HG02870 (cell line): ENCODE measurements at regions not wholly inside any gene's neighbourhood (a gene's known extent, or its start where the extent isn't known, plus 50 kb on each side); places are given as distances from the start of the nearest gene placed in this dataset.

Experiments used
- ATAC-seq: cut with Tn5 transposase; IDR thresholded peaks from one replicate; pipeline ENCODE4 v1.9.1; 2021; ENCODE audit warnings: mild to moderate bottlenecking, moderate library complexity; ENCODE audit not compliant: unreplicated experiment

GRCh38 chr4:79088946-79089691, 149.9 kb upstream of the PAQR3 start:
- no peak for ATAC-seq

DNA sequence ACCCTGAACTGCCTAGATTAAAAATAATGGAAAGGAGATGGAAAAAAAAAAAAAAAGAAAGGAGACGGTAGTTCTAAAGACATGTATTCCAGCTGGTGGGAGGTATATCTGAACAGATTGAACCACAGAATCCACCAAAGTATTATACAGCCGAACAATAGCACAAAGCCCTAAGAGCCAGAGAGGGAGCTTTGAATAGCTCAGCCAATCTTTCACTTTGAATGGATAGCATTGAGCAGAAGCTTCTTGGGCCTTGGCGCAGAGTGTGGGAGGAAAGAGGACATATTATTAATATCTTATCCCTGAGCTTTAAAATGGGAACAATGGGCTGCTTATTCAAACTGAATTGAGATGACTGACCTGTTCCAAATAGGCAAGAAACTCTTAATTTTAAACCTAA, 147.8 kb upstream of the PAQR3 start:
- ATAC-seq: no peak

DNA sequence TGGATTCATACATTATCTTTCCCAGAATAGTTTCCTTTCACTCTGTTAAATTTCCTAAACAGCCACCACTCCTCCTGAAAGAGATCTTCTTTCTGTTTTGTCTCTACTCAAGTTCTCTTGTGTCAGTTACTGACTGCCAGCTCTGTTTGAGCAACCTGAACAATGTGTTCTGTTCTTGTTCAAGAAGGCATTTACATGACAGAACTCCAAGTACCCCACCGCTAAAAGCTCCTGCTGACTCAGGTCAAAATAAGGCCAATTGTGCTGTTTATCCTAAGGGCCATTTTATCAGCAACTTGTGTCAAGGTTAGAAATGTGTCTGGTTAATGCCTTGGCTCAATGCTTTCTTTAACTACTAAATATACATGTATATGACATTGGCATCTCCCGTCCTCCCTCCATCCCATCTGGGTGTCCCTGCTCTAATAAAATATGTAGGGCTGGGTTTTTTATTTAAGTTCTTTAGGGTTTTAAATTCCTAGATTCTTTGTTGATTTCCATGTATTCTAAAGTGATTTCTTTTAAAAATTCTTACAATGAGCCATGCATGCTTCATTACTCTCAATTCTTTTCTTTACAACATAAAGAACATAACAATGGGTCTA, 144.3 kb upstream of the PAQR3 start:
- no peak for ATAC-seq

GRCh38 chr4:79082997-79083396, 143.8 kb upstream of the PAQR3 start:
- no peak for ATAC-seq

DNA sequence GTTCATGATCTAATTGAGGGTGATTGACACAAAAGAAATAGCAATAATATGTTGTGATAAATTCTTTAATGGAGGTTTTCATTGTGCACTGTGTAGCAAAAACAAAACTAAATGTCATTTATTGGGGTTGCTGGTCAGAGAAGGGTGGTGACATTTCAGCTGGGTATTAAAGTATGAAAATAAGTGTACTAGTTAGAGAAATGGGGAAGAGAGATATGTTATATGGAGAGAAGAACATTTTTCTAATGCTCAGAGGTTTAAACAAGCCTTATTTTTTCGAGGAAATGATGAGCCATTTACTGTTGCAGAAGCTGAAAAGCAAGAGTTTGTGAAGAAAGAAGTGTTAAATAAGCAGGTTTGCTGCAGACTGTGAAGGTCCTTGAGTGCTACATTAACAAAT, 142.7 kb upstream of the PAQR3 start:
- no peak for ATAC-seq

DNA sequence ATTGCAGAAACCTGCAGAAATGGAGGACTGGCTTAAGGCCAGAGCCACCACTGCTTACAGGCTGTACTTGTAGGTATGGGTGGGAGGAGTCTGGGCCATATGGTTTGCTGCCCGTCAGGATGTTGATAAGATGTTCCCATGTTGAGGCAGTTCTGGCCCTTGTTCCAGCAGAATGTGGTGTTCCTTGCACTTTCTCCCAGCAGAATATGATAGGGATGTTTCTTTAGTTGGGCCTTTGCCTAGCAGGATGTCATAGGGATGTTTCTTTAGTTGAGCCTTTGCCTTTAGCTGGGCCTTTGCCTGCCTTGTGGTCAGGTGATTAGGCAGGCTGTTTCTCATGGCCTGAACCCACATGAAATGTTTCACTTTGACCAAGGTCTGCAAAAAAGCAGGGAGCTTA, 139.1 kb upstream of the PAQR3 start:
- ATAC-seq: no peak

GRCh38 chr4:79074040-79074439, 134.8 kb upstream of the PAQR3 start:
- ATAC-seq: no peak

DNA sequence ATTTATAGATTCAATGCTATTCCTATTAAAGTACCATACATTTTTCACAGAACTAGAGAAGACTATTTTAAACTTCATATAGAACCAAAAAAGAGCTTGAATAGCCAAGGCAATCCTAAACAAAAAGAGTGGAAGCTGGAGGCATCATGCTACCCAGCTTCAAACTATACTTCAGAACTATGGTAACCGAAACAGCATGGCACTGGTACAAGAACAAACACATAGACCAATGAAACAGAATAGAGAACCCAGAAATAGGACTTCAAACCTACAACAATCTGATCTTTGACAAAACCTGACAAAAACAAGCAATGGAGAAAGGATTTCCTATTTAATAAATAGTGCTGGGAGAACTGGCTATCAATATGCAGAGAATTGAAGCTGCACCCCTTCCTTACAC, 134.2 kb upstream of the PAQR3 start:
- no peak for ATAC-seq

DNA sequence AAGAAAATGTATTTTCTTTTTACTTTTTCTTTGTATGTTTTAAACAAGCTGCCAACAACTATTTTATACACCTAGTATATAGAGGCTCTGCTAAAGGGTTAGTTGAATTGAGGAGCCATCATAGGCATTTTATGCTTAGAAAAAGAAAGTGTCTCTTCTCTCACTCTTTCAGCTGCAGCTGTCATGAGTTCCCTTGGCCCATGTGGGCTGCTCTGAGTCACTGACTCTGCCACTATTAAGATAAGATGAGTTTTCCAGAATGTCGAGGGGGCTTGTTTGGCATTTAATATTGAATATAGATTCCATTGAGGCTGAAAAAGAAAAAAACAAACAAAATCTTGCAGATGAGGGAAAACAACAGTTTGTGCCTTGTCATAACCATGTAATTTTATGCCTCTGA, 126.0 kb upstream of the PAQR3 start:
- ATAC-seq: no peak

- ATAC-seq: no peak
Observed at GRCh38 chr4:79064806-79065205, 125.6 kb upstream of the PAQR3 start.

DNA sequence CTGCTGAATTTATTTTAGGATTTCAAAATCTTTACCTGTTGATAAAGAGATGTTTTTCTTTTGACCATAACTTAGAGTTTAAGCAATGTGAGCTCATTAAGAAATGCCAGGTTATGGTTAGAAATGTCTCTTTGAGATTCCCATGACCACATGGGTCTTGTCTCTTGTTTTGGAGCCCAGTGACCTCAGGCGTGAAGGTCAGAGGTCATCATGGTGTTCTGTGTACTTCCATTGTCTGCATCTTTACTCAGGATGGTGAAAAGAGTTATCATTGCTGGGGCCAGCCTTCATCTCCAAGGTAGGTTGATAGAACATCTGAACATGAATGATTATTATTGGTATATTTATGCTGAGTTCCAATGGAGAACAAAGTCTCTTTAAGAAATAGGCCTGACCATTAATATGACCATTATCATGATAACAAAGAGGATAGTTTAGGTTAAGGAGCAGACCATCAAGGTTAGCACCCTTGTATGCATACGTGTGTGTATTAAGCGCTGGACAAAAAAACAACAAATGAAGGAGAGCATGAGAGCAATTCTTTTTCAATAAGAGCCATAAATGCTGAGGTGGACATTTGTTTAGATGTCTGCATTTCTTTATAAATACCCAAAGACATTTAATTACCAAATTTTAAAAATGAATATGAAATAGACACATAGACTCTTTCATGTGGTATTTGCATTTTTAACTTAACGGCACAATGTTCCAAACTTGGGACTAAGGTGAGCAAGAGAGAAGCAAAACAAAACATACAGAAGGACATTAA, 120.6 kb upstream of the PAQR3 start:
- no peak for ATAC-seq

GRCh38 chr4:79057772-79058171, 118.5 kb upstream of the PAQR3 start:
- ATAC-seq: no peak

GRCh38 chr4:79053754-79054153, 114.5 kb upstream of the PAQR3 start:
- no peak for ATAC-seq

- no peak for ATAC-seq
Observed at GRCh38 chr4:79050541-79050880, 111.3 kb upstream of the PAQR3 start.

DNA sequence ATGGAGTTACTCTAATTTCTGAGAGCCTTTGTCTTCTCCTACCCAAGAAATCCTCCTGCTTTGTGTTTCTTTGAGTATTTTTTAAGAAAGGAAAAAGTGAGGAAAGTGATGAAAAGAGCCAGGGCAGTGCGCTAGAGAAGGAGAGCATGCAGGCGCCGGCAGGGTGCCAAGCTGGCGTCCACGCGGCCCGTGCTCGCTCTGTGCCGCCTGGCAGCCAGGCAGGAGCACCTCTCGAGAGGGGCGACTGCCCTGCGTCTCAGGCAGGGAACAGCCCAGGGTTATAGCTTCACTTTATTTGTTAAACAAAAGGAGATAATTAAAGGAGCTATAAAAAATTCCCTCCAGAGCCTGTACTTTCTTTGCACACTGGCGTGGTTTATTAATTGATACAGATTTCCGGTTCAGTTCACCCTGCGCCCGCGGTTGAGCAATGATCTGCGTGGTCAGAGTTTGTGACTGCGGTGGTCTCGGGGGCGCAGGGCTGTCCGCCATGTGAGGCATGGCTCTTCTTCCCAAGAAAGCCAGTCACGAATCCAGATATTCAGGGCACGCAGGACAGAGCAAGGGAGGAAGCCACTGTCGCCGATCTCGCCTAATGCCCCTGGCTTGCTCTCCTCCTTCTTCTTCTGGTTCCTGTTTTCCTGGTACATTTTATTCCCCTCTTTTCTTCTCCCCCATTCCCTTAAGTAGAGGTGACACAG, 110.8 kb upstream of the PAQR3 start:
- no peak for ATAC-seq

- ATAC-seq: no peak
Observed at GRCh38 chr4:79048878-79049277, 109.6 kb upstream of the PAQR3 start.

DNA sequence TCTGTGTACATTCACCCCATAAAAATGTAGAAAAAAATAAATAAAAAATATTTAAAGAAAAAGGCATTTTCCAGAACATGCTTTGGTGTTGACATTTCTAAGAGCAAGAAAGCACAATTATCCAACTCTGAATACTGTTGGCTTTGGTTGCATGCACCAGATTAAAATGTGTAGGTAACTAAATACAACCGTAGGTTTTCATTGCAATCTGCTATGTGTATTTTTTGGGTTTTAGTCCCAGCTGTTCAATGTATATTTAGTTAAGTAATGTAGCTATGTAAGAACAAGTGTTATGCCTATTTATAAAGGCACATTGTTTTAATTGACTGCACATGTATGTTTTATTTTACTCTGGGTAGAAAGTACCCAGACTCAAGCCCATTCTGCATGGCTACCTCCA, 108.1 kb upstream of the PAQR3 start:
- ATAC-seq: no peak

DNA sequence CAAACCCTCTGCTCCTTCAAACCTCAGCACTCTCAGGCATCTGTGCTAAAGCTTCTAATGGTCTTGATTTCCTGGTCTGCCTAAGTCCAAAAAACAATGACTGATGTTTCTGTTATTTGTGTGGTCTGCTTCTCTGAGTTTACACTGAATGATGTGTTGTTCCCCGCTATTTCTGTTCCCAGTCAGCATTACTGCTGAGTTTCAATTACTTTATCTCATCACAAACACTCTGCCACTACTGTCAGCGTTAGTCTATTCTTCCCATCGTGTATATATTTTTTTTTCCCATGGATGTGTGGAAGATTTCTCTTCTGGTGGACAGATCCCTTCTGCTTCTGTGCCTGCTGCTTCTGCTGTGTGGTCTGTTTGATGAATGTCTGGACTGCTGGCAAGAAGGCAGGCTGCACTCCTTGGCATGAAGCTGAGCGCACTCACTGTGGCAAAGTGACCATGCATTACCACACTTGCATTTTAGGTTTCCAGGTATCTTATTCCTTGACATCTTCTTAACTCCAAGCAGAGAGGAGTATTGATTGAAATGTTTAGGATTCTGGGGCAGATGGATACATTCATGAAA, 106.9 kb upstream of the PAQR3 start:
- ATAC-seq: no peak

DNA sequence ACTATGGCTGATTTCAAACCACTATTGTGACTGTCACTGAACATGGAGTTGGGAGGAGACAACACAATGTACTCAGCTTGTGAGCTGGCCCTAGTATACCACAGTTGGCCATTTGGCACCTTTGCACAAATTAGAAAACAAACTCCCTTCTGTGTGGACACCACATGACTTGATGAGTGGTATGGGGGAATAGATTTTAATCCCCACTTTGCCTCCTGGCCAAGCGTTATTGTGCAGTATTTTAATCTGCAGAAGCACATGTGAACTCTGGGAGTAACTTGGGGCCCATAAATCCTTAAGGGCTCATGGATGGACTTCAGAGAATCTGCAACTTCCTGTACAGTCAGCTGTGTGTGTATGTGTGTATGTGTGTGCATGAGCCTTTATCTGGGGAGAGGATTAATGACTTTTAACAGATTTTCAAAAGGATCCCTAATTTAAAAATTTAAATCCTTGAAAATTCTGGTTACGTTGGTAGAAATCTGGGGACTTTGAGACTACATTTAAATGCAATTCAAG, 105.0 kb upstream of the PAQR3 start:
- ATAC-seq: no peak

- ATAC-seq: no peak
Observed at GRCh38 chr4:79043138-79043537, 103.9 kb upstream of the PAQR3 start.

DNA sequence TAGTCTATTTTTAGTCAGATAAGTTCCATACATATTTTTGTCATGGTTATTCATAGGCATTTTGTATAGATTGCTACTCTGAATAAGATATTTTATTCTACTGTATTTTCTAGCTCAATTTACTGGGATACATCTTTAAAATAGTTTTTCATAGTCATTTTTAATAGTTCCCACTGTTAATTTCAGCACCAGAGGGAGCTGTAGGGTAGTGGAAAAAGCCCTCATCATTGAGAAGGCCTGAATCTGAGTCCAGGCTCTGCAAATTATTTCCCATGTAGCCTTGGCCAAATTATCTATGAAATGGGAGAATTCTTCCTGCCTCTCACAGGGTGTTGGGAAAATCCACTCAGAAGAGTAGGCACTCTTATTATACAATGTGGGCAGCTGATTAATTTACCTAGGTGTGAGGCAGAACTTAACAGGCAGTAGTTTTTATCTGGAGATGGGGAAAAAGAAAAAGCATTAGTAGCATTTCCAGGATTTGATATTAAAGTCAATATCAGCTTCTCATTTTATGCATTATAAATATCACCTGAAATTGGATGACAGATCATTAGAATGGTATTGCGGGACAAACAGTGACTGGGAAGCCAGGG, 102.9 kb upstream of the PAQR3 start:
- no peak for ATAC-seq
